Endodermal cell (in vitro differentiated cells): ENCODE measurements at regions not wholly inside any gene's neighbourhood (a gene's known extent, or its start where the extent isn't known, plus 50 kb on each side); places are given as distances from the start of the nearest gene placed in this dataset.
A peak's percentile ranks its signal among the peaks of the same experiment; 100 is the strongest.

Source experiments
- DNase-seq: peaks from one replicate; pipeline ENCODE4 v3.0.0-alpha.2; 2017
- H3K27ac ChIP-seq: 2 replicates; pipeline ENCODE4 v1.5.1; 2013; ENCODE audit warnings: mild to moderate bottlenecking, low read depth, low read length, moderate library complexity
- H3K27me3 ChIP-seq: 2 replicates; pipeline ENCODE4 v1.6.1; 2013; ENCODE audit warnings: mild to moderate bottlenecking, low read length, moderate library complexity; ENCODE audit not compliant: insufficient read depth, control insufficient read depth, poor library complexity, severe bottlenecking
- H3K36me3 ChIP-seq: 2 replicates; pipeline ENCODE4 v1.7.0; 2013; ENCODE audit warnings: mild to moderate bottlenecking, low read length, moderate library complexity; ENCODE audit not compliant: control insufficient read depth, insufficient read depth
- H3K4me1 ChIP-seq: one replicate; pipeline ENCODE4 v1.7.0; 2013; ENCODE audit warnings: low read length; ENCODE audit not compliant: control insufficient read depth, insufficient read depth
- H3K4me3 ChIP-seq: 2 replicates; pipeline ENCODE4 v1.5.1; 2013; ENCODE audit warnings: mild to moderate bottlenecking, low read length, moderate library complexity
- H3K9ac ChIP-seq: 2 replicates; pipeline ENCODE4 v1.6.1; 2013; ENCODE audit warnings: mild to moderate bottlenecking, low read length, moderate library complexity; ENCODE audit not compliant: poor library complexity, severe bottlenecking; ENCODE audit errors: extremely low read depth
- H3K9me3 ChIP-seq: 2 replicates; pipeline ENCODE4 v1.6.1; 2013; ENCODE audit warnings: mild to moderate bottlenecking, low read length, moderate library complexity; ENCODE audit not compliant: control insufficient read depth
- H3K27ac Mint-ChIP-seq: 2 replicates; pipeline ENCODE4 v1.8.0; 2020; ENCODE audit warnings: mixed read lengths
- H3K27me3 Mint-ChIP-seq: 2 replicates; pipeline ENCODE4 v1.8.0; 2021; ENCODE audit warnings: mild to moderate bottlenecking, mixed read lengths; ENCODE audit not compliant: insufficient read depth
- H3K36me3 Mint-ChIP-seq: 2 replicates; pipeline ENCODE4 v1.8.0; 2020; ENCODE audit warnings: low read depth, mixed read lengths
- H3K4me1 Mint-ChIP-seq: 2 replicates; pipeline ENCODE4 v1.8.0; 2020; ENCODE audit warnings: mixed read lengths
- H3K4me3 Mint-ChIP-seq: 2 replicates; pipeline ENCODE4 v1.8.0; 2020; ENCODE audit warnings: mild to moderate bottlenecking, moderate library complexity, mixed read lengths
- H3K9me3 Mint-ChIP-seq: 2 replicates; pipeline ENCODE4 v1.8.0; 2020; ENCODE audit warnings: mild to moderate bottlenecking, mixed read lengths
- CTCF ChIP-seq: fragments of 200-600 bp; sonication (generic); conservative IDR thresholded peaks from 2 replicates; pipeline ENCODE4 v1.5.0; 2021; ENCODE audit warnings: antibody characterized with exemption, mild to moderate bottlenecking
- WGBS, 2 experiments: methylation state at CpG; one replicate each; pipeline versions ENCODE4 v1.1.5 to v1.1.7; 2013; ENCODE audit warnings: missing lambda C conversion rate in 2 of 2, mixed read lengths in 1 of 2; ENCODE audit not compliant: insufficient coverage in 1 of 2, insufficient read length in 1 of 2; 5-methylcytosine and 5-hydroxymethylcytosine counted together

- Mint-ChIP-seq H3K4me3 (no peak overlapping the region), H3K36me3 (no peaks in the 10 kb centered on the region), H3K4me1 (no peaks in the 10 kb centered on the region), H3K27ac (no peak overlapping the region), H3K27me3 (no peaks in the 10 kb centered on the region), H3K9me3 (no peaks in the 10 kb centered on the region)
- H3K27ac ChIP-seq = peak overlapping the region; percentile 25
- no peaks in the 10 kb centered on the region for H3K9me3 ChIP-seq
- no peak overlapping the region for H3K4me3 ChIP-seq
- H3K27me3 ChIP-seq = no peaks in the 10 kb centered on the region
- DNase-seq = no peak
- H3K4me1 ChIP-seq = no peaks in the 10 kb centered on the region
- H3K36me3 ChIP-seq = no peaks in the 10 kb centered on the region
- no peak for TF ChIP-seq CTCF
- 89 to 93% methylated on average over 4 of the region's 4 CpGs for WGBS, 2 experiments
- H3K9ac ChIP-seq = no peak overlapping the region
These were observed 72.8 kb upstream of the ADTRP start for GRCh38 chr6:11851387-11851786.

- no peak for DNase-seq
- no peaks in the 10 kb centered on the region for H3K36me3 ChIP-seq
- H3K9me3 ChIP-seq = no peaks in the 10 kb centered on the region
- H3K9me3 Mint-ChIP-seq = no peaks in the 10 kb centered on the region
- no peaks in the 10 kb centered on the region for H3K36me3 Mint-ChIP-seq
- H3K4me3 ChIP-seq = no peak overlapping the region
- no peak for TF ChIP-seq CTCF
- WGBS, 2 experiments = 75 to 93% methylated on average over 2 of the region's 2 CpGs
- no peaks in the 10 kb centered on the region for H3K4me1 ChIP-seq
- H3K4me1 Mint-ChIP-seq = no peaks in the 10 kb centered on the region
- H3K27ac Mint-ChIP-seq = no peak overlapping the region
- H3K27me3 ChIP-seq = no peaks in the 10 kb centered on the region
- no peaks in the 10 kb centered on the region for H3K27me3 Mint-ChIP-seq
- no peak overlapping the region for H3K4me3 Mint-ChIP-seq
- no peak overlapping the region for H3K27ac ChIP-seq
- no peak overlapping the region for H3K9ac ChIP-seq
These were observed 70.5 kb upstream of the ADTRP start for GRCh38 chr6:11848852-11849731.

- no peaks in the 10 kb centered on the region for H3K27me3 Mint-ChIP-seq
- no peak overlapping the region for H3K27ac Mint-ChIP-seq
- Histone ChIP-seq H3K9me3 (no peaks in the 10 kb centered on the region), H3K27ac (no peak overlapping the region), H3K4me3 (no peak overlapping the region), H3K4me1 (no peaks in the 10 kb centered on the region), H3K36me3 (no peaks in the 10 kb centered on the region), H3K27me3 (no peaks in the 10 kb centered on the region), H3K9ac (no peak overlapping the region)
- TF ChIP-seq CTCF = no peak
- no peaks in the 10 kb centered on the region for H3K36me3 Mint-ChIP-seq
- WGBS, 2 experiments = 93 to 100% methylated on average over 1 of the region's 1 CpG
- DNase-seq = no peak
- H3K4me3 Mint-ChIP-seq = no peak overlapping the region
- no peaks in the 10 kb centered on the region for H3K4me1 Mint-ChIP-seq
- H3K9me3 Mint-ChIP-seq = no peaks in the 10 kb centered on the region
These were observed 69.7 kb upstream of the ADTRP start for GRCh38 chr6:11848346-11848651.
